ENCODE measurements at regions not wholly inside any gene's neighbourhood (a gene's known extent, or its start where the extent isn't known, plus 50 kb on each side); places are given as distances from the start of the nearest gene placed in this dataset.

- Histone ChIP-seq H3K18ac (ENCODE audit: insufficient read length, low read depth, low read length) (no peak overlapping the region), H2BK120ac (ENCODE audit: low read depth, low read length, poor library complexity, severe bottlenecking) (no peak overlapping the region), H4K20me1 (ENCODE audit: control insufficient read depth, insufficient read depth, insufficient read length) (no peaks in the 10 kb centered on the region), H3K79me2 (ENCODE audit: insufficient read depth, low read length) (peaks cover 3% of the 10 kb centered on the region; the same call in 1 of the 2 replicates), H3T11ph (ENCODE audit: low read length) (no peak overlapping the region), H3K4me1 (ENCODE audit: insufficient read depth, low read length) (peaks cover 7% of the 10 kb centered on the region; the same call in 1 of the 2 replicates), H3K27ac (ENCODE audit: insufficient read length, low read depth, low read length) (no peak overlapping the region), H4K5ac (ENCODE audit: insufficient read length, low read depth, low read length) (no peak overlapping the region), H4K91ac (ENCODE audit: insufficient read length, low read depth, low read length) (no peak overlapping the region), H3K4ac (ENCODE audit: low read depth, low read length) (no peak overlapping the region), H3K79me1 (ENCODE audit: insufficient read depth, low read depth, low read length, poor library complexity, severe bottlenecking) (no peaks in the 10 kb centered on the region), H2BK5ac (ENCODE audit: insufficient read length, low read length) (no peak overlapping the region), H2BK20ac (ENCODE audit: low read depth, low read length, poor library complexity, severe bottlenecking) (no peak overlapping the region), H2BK15ac (ENCODE audit: low read depth, low read length) (no peak overlapping the region), H3K23me2 (ENCODE audit: insufficient read length, low read depth, low read length, poor library complexity, severe bottlenecking) (no peaks in the 10 kb centered on the region), H3K56ac (ENCODE audit: insufficient read length, low read depth, low read length) (no peak overlapping the region), H3K9me3 (ENCODE audit: control insufficient read depth, low read depth, low read length) (no peaks in the 10 kb centered on the region), H4K8ac (replicated peaks; ENCODE audit: insufficient read length, low read depth, low read length) (no peak overlapping the region), H3K9ac (ENCODE audit: extremely low read depth, insufficient read length, low read length) (no peak overlapping the region), H2AFZ (ENCODE audit: low read length) (no peak overlapping the region), H3K4me2 (ENCODE audit: insufficient read depth, insufficient read length, low read length) (no peak overlapping the region), H3K23ac (ENCODE audit: insufficient read length, low read depth, low read length) (no peak overlapping the region), H2AK5ac (ENCODE audit: insufficient read length, low read length) (no peak overlapping the region), H2BK12ac (ENCODE audit: insufficient read length, low read depth, low read length) (no peak overlapping the region), H3K27me3 (ENCODE audit: insufficient read depth, low read length) (no peaks in the 10 kb centered on the region), H3K14ac (ENCODE audit: insufficient read depth, low read length) (no peak overlapping the region)
- no peaks in the 10 kb centered on the region for H3K9me3 Mint-ChIP-seq
- WGBS (ENCODE audit: extremely low coverage, insufficient read length, low lambda C conversion rate): no CpG with 5 or more reads among the region's 4 CpGs
- TF ChIP-seq CTCF (conservative IDR thresholded peaks at IDR 0.05): no peak
- H3K36me3 Mint-ChIP-seq (ENCODE audit: insufficient read depth in 1 of 3, low read depth in 3 of 3): no peaks in the 10 kb centered on the region; a peak in 2 of 7 replicates
- H3K27ac Mint-ChIP-seq: peak overlapping the region in 2 of 3 experiments; percentile 49 to 84; a peak in 1 of 7 replicates
- no peak for DNase-seq
- H3K4me3 Mint-ChIP-seq: no peak overlapping the region
- no peaks in the 10 kb centered on the region for H3K27me3 Mint-ChIP-seq (ENCODE audit: low read depth)
- peaks cover 51 to 76% of the 10 kb centered on the region in 2 experiments for H3K4me1 Mint-ChIP-seq
Observed at GRCh38 chr6:138559143-138559542, 59.8 kb upstream of the NHSL1 start.
